AG04450 (cell line): ENCODE measurements at regions not wholly inside any gene's neighbourhood (a gene's known extent, or its start where the extent isn't known, plus 50 kb on each side); places are given as distances from the start of the nearest gene placed in this dataset.

Experiments
- CTCF ChIA-PET: fragments of 300-600, 350-600 bp; formaldehyde crosslinking; extraction: SDS; loops from one replicate; lab custom pipeline; 2022; ENCODE audit warnings: antibody characterized with exemption, inconsistent platforms; lab: Charles Lee
- POLR2A ChIA-PET: fragments of 350-600 bp; formaldehyde crosslinking; extraction: SDS; loops from one replicate; lab custom pipeline; 2021; ENCODE audit warnings: antibody characterized with exemption, inconsistent platforms; lab: Yijun Ruan, JAX
- DNase-seq: peaks from one replicate; pipeline ENCODE4 v3.0.0-alpha.2; 2011; ENCODE audit warnings: low read depth, low spot score
- H3K27ac ChIP-seq: one replicate; pipeline ENCODE4 v1.5.1; 2012; ENCODE audit warnings: low read depth, low read length, control low read depth
- H3K27me3 ChIP-seq: one replicate; pipeline ENCODE4 v1.6.0; 2012; ENCODE audit warnings: low read length; ENCODE audit not compliant: control insufficient read depth, insufficient read depth
- H3K4me3 ChIP-seq: 2 replicates; pipeline ENCODE4 v1.5.1; 2011; ENCODE audit warnings: mild to moderate bottlenecking, low read depth, low read length, control low read depth
- H3K9me3 ChIP-seq: 2 replicates; pipeline ENCODE4 v1.5.1; 2012; ENCODE audit warnings: low read length; ENCODE audit not compliant: control insufficient read depth, insufficient read depth
- TF ChIP-seq, protein P1 (sequence below): IDR thresholded peaks from 2 replicates; pipeline ENCODE4 v1.5.1; 2011; ENCODE audit warnings: low read depth, low read length, control low read depth, inconsistent platforms

DNA sequence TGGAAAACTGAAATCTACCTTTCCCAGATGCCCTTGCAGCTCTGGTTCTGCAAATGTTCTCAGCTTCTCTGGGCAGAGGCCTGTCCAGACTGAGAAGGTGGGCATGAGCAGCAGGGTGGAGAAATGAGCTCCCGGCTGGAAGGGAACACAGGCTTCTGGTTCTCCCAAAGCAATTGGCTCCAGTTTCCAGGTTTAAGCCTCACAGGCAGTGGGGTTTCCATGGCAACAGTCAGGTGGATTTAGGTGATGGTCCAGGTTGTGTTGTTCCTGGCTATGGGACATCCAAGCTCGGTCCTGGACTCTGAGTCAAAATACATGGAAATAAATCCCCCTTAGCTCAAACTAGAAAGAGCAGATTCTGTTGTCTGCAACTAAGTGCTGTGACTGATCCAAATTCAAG lies 94.6 kb upstream of the IQSEC1 start:
- H3K9me3 ChIP-seq = no peaks in the 10 kb centered on the region; the same call in 1 of the 2 replicates
- DNase-seq = no peak
- peaks cover 3% of the 10 kb centered on the region for H3K27me3 ChIP-seq
- no peak overlapping the region for H3K27ac ChIP-seq
- no peak overlapping the region for H3K4me3 ChIP-seq
- POLR2A ChIA-PET = no interaction called here
- TF ChIP-seq, protein P1, sequence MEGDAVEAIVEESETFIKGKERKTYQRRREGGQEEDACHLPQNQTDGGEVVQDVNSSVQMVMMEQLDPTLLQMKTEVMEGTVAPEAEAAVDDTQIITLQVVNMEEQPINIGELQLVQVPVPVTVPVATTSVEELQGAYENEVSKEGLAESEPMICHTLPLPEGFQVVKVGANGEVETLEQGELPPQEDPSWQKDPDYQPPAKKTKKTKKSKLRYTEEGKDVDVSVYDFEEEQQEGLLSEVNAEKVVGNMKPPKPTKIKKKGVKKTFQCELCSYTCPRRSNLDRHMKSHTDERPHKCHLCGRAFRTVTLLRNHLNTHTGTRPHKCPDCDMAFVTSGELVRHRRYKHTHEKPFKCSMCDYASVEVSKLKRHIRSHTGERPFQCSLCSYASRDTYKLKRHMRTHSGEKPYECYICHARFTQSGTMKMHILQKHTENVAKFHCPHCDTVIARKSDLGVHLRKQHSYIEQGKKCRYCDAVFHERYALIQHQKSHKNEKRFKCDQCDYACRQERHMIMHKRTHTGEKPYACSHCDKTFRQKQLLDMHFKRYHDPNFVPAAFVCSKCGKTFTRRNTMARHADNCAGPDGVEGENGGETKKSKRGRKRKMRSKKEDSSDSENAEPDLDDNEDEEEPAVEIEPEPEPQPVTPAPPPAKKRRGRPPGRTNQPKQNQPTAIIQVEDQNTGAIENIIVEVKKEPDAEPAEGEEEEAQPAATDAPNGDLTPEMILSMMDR = no peak
- CTCF ChIA-PET = interaction anchor here (0.6 kb wide), 1 partner anchor 285 kb away, joined by 3 read pairs; no protein-coding TSS in a partner anchor

DNA sequence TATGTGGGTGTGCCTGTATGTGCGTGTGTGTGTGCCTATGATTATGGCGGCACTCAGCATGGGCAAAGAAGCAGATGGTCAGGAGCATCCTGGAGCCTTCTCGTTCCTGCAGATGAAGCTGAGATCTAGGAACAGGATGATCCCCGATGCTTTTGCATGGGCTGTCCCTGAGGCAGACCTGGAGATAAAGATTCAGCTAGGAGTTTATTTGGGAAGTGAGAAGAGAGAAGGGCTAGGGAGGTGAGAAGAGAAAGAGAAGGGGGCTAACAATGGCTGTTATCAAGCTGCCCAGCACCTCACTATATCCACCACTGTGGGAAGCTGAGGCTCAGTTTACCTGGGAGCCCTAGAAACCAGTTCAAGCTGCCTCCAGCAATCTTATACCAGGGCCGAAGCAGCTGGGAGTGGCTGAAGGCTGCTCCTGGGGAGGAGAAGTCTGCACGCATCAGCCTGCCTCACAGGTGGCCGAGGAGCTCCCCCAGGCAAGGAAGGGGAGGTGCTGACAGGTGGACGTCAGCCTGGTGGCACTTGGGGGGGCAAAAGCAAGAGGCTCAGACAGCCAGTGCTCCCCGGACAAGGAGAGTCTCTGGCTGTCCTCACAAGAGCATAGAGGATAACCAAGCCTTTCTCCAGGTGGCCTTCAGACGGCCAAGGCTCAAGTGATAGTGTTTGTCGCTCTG lies 94.0 kb upstream of the IQSEC1 start:
- CTCF ChIA-PET = interaction anchor here (0.6 kb wide), 1 partner anchor 286 kb away, joined by 3 read pairs; no protein-coding TSS in a partner anchor
- H3K9me3 ChIP-seq = no peaks in the 10 kb centered on the region; the same call in 1 of the 2 replicates
- H3K27ac ChIP-seq = no peak overlapping the region
- peaks cover 3% of the 10 kb centered on the region for H3K27me3 ChIP-seq
- no peak overlapping the region for H3K4me3 ChIP-seq
- POLR2A ChIA-PET = no interaction called here
- DNase-seq = no peak
- TF ChIP-seq, protein P1 = no peak

DNA sequence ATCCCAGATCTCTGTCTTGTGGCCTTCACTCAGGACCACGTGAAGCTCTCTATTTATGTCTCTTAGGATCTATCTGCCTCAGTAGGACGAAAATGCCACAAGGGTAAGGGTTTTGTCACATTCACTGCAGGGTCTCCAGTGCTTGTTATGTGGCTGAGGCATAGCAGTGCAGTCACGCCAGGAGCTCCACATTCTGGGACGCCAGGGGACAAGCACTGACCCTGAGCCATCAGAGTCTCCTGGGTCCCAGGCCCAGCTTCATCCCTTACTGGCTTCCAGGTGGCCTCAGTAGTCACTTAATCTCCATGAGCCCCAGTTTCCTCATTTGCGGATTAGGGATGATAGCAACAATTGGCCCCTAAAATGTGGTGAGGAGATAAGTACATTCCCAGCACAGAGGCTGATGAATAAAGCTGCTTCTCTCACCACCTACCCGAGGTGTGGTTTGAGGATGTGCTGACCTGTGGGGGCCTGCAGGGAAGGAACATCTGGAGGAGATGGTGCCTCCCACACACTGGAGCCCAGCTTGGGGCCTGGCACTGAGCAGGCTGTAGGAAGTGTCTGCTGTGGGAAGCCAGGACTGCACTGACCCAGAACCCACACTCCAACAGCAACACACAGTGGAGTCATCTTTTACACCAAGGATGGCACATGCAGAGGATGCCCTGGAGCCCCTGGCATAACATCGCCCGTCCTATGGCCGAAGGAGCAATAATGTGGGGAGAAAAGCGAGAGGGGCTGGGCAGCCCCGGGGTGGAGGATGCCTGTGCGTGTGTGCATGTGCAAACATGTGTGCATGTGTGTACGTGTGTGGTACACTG lies 93.2 kb upstream of the IQSEC1 start:
- Histone ChIP-seq H3K27me3 (peaks cover 3% of the 10 kb centered on the region), H3K4me3 (no peak overlapping the region), H3K27ac (no peak overlapping the region), H3K9me3 (no peaks in the 10 kb centered on the region; the same call in 1 of the 2 replicates)
- no peak for DNase-seq
- ChIA-PET POLR2A (no interaction called here), CTCF (no interaction called here)
- TF ChIP-seq, protein P1 = no peak

GRCh38 chr3:13165576-13165975 lies 92.3 kb upstream of the IQSEC1 start:
- TF ChIP-seq, protein P1 = no peak
- Histone ChIP-seq H3K27ac (no peak overlapping the region), H3K27me3 (peaks cover 3% of the 10 kb centered on the region), H3K4me3 (no peak overlapping the region), H3K9me3 (no peaks in the 10 kb centered on the region; the same call in 1 of the 2 replicates)
- ChIA-PET POLR2A (no interaction called here), CTCF (no interaction called here)
- DNase-seq = no peak
